ENCODE measurements at regions not wholly inside any gene's neighbourhood (a gene's known extent, or its start where the extent isn't known, plus 50 kb on each side); places are given as distances from the start of the nearest gene placed in this dataset.
"Not testable (repeated sequence)": the region's sequence is repeated elsewhere in the genome, so short reads cannot be mapped to it uniquely, and the experiment has no call there.

GRCh38 chr6:6748001-6748400 is 159.5 kb downstream of the LY86 start:
- no peak for DNase-seq (ENCODE audit: low read depth)

GRCh38 chr6:6749702-6750491 is 161.4 kb downstream of the LY86 start:
- DNase-seq (ENCODE audit: low read depth), result peak; percentile 94

- no peak for DNase-seq (ENCODE audit: low read depth)
Measured at GRCh38 chr6:6750594-6751265, 162.2 kb downstream of the LY86 start.

GRCh38 chr6:6751266-6751596 is 162.7 kb downstream of the LY86 start:
- no peak for DNase-seq (ENCODE audit: low read depth)

- DNase-seq (ENCODE audit: low read depth), result no peak
Measured at GRCh38 chr6:6751619-6752023, 163.1 kb downstream of the LY86 start.

GRCh38 chr6:6752129-6752528 is 163.6 kb downstream of the LY86 start:
- DNase-seq (ENCODE audit: low read depth), result peak; percentile 35

GRCh38 chr6:6753301-6753700 is 164.8 kb downstream of the LY86 start:
- no peak for DNase-seq (ENCODE audit: low read depth)

- DNase-seq (ENCODE audit: low read depth), result no peak
Measured at GRCh38 chr6:6756526-6756925, 168.0 kb downstream of the LY86 start.

GRCh38 chr6:6758546-6758914 is 170.0 kb downstream of the LY86 start:
- no peak for DNase-seq (ENCODE audit: low read depth)

- DNase-seq (ENCODE audit: low read depth), result peak; percentile 64
Measured at GRCh38 chr6:6758915-6759654, 170.6 kb downstream of the LY86 start.

- DNase-seq (ENCODE audit: low read depth), result no peak
Measured at GRCh38 chr6:6760002-6760401, 171.5 kb downstream of the LY86 start.

- not testable (repeated sequence) for DNase-seq (ENCODE audit: low read depth)
Measured at GRCh38 chr6:6762566-6762965, 174.0 kb downstream of the LY86 start.

GRCh38 chr6:6764764-6765434 is 176.4 kb downstream of the LY86 start:
- no peak for DNase-seq (ENCODE audit: low read depth)

- DNase-seq (ENCODE audit: low read depth), result no peak
Measured at GRCh38 chr6:6766230-6766905, 177.8 kb downstream of the LY86 start.

- DNase-seq (ENCODE audit: low read depth), result no peak
Measured at GRCh38 chr6:6769466-6769865, 180.9 kb downstream of the LY86 start.

GRCh38 chr6:6771224-6771945 is 182.9 kb downstream of the LY86 start:
- DNase-seq (ENCODE audit: low read depth), result no peak

GRCh38 chr6:6771964-6772363 is 183.4 kb downstream of the LY86 start:
- no peak for DNase-seq (ENCODE audit: low read depth)

- no peak for DNase-seq (ENCODE audit: low read depth)
Measured at GRCh38 chr6:6772751-6773150, 184.2 kb downstream of the LY86 start.

GRCh38 chr6:6775074-6775473 is 186.6 kb downstream of the LY86 start:
- no peak for DNase-seq (ENCODE audit: low read depth)

- DNase-seq (ENCODE audit: low read depth), result no peak
Measured at GRCh38 chr6:6780231-6780630, 191.7 kb downstream of the LY86 start.

GRCh38 chr6:6781172-6781872 is 192.8 kb downstream of the LY86 start:
- peak; percentile 54 for DNase-seq (ENCODE audit: low read depth)
